ENCODE measurements at regions not wholly inside any gene's neighbourhood (a gene's known extent, or its start where the extent isn't known, plus 50 kb on each side); places are given as distances from the start of the nearest gene placed in this dataset.

DNA sequence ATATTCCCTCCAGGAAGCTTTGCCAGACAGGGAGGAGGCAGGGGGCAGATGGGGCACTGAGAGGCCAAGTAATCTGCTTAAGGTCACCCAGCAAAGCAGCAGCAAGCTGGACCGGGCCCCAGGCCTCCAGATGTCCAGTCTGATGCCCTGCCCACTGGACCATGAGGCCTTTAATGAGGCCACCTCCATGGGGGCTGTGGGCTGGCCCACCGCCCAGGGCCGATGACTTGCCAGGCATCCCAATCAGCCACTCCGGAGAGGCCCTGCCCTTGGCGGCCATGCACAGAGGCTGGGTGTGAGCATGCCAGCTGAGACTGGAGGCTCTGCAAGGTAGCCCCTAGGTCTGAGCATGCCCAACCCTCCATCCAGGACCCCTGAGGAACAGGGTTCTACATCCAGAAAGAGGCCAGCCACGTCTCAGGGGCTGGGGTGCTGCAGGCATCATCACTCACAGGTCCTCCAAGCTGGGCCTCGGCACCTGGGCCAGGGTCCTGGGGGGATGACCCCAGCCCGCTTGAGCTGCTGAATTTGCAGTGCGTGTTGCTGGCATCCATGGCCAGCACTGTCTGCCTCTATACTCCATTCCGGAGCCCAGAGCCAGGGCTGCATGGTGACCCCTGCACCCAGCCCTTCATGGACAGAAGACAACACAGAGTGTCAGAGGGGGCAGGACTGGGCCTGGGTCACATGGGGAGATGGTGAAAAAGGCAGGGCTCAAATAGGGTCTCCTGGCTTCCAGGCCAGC is 164.2 kb downstream of the INHBB start:
- no peak overlapping the region for H3K4me3 Mint-ChIP-seq
- intact Hi-C loops (cut with micrococcal nuclease) = no loop called here
- DNase-seq = no peak
- no peak for TF ChIP-seq CTCF (IDR thresholded peaks at IDR 0.05)
- no peak for ATAC-seq (ENCODE audit: low read depth)
- no peaks in the 10 kb centered on the region for H3K36me3 Mint-ChIP-seq (ENCODE audit: low read depth)
- POLR2A ChIA-PET = no interaction called here
- H3K9me3 Mint-ChIP-seq = no peaks in the 10 kb centered on the region
- CTCF ChIA-PET = no interaction called here
- H3K4me1 Mint-ChIP-seq = no peaks in the 10 kb centered on the region
- no peaks in the 10 kb centered on the region for H3K27me3 Mint-ChIP-seq
- no peak overlapping the region for H3K27ac Mint-ChIP-seq

GRCh38 chr2:120510751-120511395 is 164.9 kb downstream of the INHBB start:
- no peaks in the 10 kb centered on the region for H3K27me3 Mint-ChIP-seq
- CTCF ChIA-PET = no interaction called here
- no peaks in the 10 kb centered on the region for H3K36me3 Mint-ChIP-seq (ENCODE audit: low read depth)
- H3K27ac Mint-ChIP-seq = no peak overlapping the region
- H3K4me3 Mint-ChIP-seq = no peak overlapping the region
- no peak for TF ChIP-seq CTCF (IDR thresholded peaks at IDR 0.05)
- no peak for DNase-seq
- intact Hi-C loops (cut with micrococcal nuclease) = no loop called here
- H3K4me1 Mint-ChIP-seq = no peaks in the 10 kb centered on the region
- POLR2A ChIA-PET = no interaction called here
- no peaks in the 10 kb centered on the region for H3K9me3 Mint-ChIP-seq
- ATAC-seq (ENCODE audit: low read depth) = no peak

DNA sequence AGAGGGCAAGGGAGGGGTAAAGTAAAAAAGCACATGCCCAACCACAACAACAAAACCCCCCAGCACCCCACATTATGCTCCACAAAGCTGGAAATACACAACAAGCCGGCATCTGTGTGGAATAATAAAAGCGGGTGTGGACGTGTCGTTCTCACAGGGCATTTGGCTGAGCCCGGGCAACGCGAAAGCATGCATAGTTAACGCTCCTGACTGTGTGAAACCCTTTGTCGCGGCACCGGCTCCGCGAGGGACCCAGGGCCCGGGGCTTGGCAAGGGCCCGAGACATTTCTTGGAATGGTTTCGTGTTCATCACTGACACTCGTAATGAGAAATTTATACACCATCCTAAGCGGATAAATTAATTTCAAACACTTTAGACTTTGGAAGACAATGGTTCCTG is 165.6 kb downstream of the INHBB start:
- no peak for DNase-seq
- Mint-ChIP-seq H3K9me3 (no peaks in the 10 kb centered on the region), H3K27me3 (peaks cover 2% of the 10 kb centered on the region), H3K36me3 (ENCODE audit: low read depth) (no peaks in the 10 kb centered on the region), H3K4me1 (no peaks in the 10 kb centered on the region), H3K4me3 (no peak overlapping the region), H3K27ac (no peak overlapping the region)
- ChIA-PET POLR2A (no interaction called here), CTCF (no interaction called here)
- intact Hi-C loops (cut with micrococcal nuclease) = no loop called here
- ATAC-seq (ENCODE audit: low read depth) = no peak
- no peak for TF ChIP-seq CTCF (IDR thresholded peaks at IDR 0.05)

DNA sequence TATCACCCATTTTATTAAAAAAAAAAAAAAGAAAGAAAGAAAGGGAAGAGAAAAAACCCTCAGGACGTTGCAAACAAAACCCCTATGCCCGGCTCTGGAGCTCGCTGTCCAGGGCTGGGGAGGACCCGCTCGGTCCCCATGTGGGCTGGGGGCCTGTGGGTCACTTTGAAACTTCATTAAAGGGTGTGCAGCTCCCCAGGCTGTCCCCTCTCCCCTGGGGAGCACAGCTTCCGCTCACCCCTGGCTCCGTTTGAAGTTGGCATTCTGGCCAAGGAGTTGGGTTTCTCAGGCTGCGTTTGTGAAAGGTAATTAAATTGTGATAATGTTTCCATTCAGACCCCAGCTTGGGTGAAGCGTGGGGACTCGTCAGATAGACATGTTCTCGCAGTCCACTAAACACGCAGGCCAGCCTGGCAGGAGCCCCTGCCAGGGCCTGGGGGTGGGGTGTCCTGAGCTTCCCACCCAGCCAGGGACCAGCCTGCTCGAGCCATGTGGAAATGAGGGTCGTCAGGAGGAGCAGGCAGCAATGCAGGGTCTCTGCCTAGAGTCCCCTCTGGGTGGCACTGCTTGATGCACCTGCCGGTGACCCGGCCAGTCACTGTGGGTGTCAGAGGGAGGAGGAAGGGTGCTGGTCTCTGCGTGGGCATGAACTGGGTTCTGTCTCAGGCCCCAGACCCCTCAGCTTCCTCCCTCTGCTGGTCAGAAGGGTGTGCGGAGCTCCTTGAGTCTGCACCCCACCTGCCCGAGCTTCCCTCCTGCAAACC is 166.2 kb downstream of the INHBB start:
- Mint-ChIP-seq H3K27ac (no peak overlapping the region), H3K4me3 (no peak overlapping the region), H3K27me3 (peaks cover 8% of the 10 kb centered on the region), H3K9me3 (no peaks in the 10 kb centered on the region), H3K4me1 (no peaks in the 10 kb centered on the region), H3K36me3 (ENCODE audit: low read depth) (no peaks in the 10 kb centered on the region)
- intact Hi-C loops (cut with micrococcal nuclease) = no loop called here
- ChIA-PET POLR2A (no interaction called here), CTCF (no interaction called here)
- no peak for DNase-seq
- TF ChIP-seq CTCF (IDR thresholded peaks at IDR 0.05) = no peak
- no peak for ATAC-seq (ENCODE audit: low read depth)

DNA sequence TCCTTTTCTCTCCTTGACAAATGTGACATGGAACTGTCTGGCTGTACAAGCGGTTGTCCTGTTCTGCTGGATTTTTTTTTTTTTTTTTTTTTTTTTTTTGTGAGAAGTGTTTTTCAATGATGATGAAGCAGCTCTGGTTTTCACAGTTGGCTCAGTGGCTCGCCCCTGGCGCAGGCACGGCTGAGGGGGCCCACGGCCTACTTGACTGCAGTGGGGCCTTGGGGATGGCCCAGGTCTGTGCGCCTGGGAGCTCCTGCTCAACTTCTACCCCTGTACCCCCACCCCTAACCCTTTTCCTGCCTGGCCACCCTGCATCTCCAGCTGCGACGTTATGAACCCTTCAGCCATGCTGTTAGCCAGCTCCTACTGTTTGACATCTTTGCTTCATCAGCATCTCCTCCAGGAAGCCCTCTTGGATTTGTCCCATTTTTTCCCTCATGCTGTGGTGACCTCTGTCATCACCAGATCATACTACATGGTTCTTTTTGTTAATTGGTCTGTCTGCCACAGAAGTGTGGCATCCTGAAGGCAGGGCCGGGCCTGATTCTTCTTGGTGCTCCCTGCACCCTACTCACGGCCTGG is 167.9 kb downstream of the INHBB start:
- Mint-ChIP-seq H3K27me3 (peaks cover 11% of the 10 kb centered on the region), H3K4me3 (no peak overlapping the region), H3K36me3 (ENCODE audit: low read depth) (no peaks in the 10 kb centered on the region), H3K27ac (no peak overlapping the region), H3K9me3 (no peaks in the 10 kb centered on the region), H3K4me1 (no peaks in the 10 kb centered on the region)
- intact Hi-C loops (cut with micrococcal nuclease) = no loop called here
- DNase-seq (no peak), ATAC-seq (ENCODE audit: low read depth) (no peak)
- ChIA-PET CTCF (no interaction called here), POLR2A (no interaction called here)
- TF ChIP-seq CTCF (IDR thresholded peaks at IDR 0.05) = no peak

Data from activated B cell treated with CpG ODN at 0.5 μM for 24 hours (primary cell).